Subcutaneous abdominal adipose tissue (tissue), 5 donors: ENCODE measurements at regions not wholly inside any gene's neighbourhood (a gene's known extent, or its start where the extent isn't known, plus 50 kb on each side); places are given as distances from the start of the nearest gene placed in this dataset.
"Not testable (repeated sequence)": the region's sequence is repeated elsewhere in the genome, so short reads cannot be mapped to it uniquely, and the experiment has no call there.

Experiments used
- H3K27ac ChIP-seq: one replicate; pipeline ENCODE4 v1.7.0; 2013; ENCODE audit warnings: low read depth, mild to moderate bottlenecking, inconsistent platforms, low read length, moderate library complexity
- H3K27me3 ChIP-seq, 5 donors: one replicate each; pipeline ENCODE4 v1.7.0; 2013; ENCODE audit warnings: low read length in 5 of 5, inconsistent platforms in 1 of 5; ENCODE audit not compliant: control insufficient read depth in 5 of 5, insufficient read depth in 4 of 5
- H3K36me3 ChIP-seq, 5 donors: one replicate each; pipeline ENCODE4 v1.7.0; 2013; ENCODE audit warnings: low read length in 5 of 5; ENCODE audit not compliant: control insufficient read depth in 5 of 5, insufficient read depth in 5 of 5
- H3K4me1 ChIP-seq, 5 donors: one replicate each; pipeline ENCODE4 v1.7.0; 2013; ENCODE audit warnings: low read length in 5 of 5, mild to moderate bottlenecking in 3 of 5, moderate library complexity in 1 of 5; ENCODE audit not compliant: control insufficient read depth in 5 of 5, insufficient read depth in 5 of 5
- H3K4me3 ChIP-seq, 5 donors: one replicate each; pipeline ENCODE4 v1.7.0; 2013; ENCODE audit warnings: low read length in 5 of 5, low read depth in 1 of 5
- H3K9ac ChIP-seq, 5 donors: one replicate each; pipeline ENCODE4 v1.7.0; 2013; ENCODE audit warnings: low read length in 5 of 5, mild to moderate bottlenecking in 4 of 5, moderate library complexity in 3 of 5
- H3K9me3 ChIP-seq, 5 donors: one replicate each; pipeline ENCODE4 v1.7.0; 2013; ENCODE audit warnings: low read length in 5 of 5; ENCODE audit not compliant: control insufficient read depth in 5 of 5
- donor health status: healthy.
- donor health status: healthy.
- donor health status: healthy.
- donor health status: healthy.
- donor health status: healthy.

GRCh38 chr10:55183993-55184392, 383.0 kb upstream of the PCDH15 start:
- Histone ChIP-seq H3K9ac (no peak overlapping the region), H3K27ac (no peak overlapping the region), H3K27me3 (no peaks in the 10 kb centered on the region), H3K4me3 (no peak overlapping the region), H3K9me3 (no peaks in the 10 kb centered on the region), H3K36me3 (no peaks in the 10 kb centered on the region), H3K4me1 (no peaks in the 10 kb centered on the region)

DNA sequence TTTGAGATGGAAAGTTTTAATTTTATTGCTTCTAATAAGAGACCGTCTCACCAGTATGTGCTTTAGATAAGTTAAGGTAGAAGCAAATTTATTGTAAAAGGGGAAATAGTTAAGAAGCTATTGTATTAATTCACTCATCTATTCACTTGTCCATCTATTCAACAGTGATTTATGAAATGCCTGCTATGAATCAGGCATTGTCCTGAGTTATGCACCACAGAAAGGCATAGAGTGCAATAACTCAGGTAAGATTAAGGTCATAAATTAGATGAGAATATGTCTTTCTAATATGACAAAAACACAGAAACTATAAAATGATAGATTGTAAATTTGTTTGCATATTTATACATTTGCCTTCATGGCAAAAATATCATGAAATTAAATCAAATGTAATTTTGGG, 379.3 kb upstream of the PCDH15 start:
- H3K4me3 ChIP-seq: no peak overlapping the region
- H3K9ac ChIP-seq: no peak overlapping the region
- H3K27ac ChIP-seq: no peak overlapping the region
- no peaks in the 10 kb centered on the region for H3K4me1 ChIP-seq
- peaks cover 0 to 2% (median 0%) of the 10 kb centered on the region in 5 donors for H3K27me3 ChIP-seq
- no peaks in the 10 kb centered on the region for H3K9me3 ChIP-seq
- no peaks in the 10 kb centered on the region for H3K36me3 ChIP-seq

DNA sequence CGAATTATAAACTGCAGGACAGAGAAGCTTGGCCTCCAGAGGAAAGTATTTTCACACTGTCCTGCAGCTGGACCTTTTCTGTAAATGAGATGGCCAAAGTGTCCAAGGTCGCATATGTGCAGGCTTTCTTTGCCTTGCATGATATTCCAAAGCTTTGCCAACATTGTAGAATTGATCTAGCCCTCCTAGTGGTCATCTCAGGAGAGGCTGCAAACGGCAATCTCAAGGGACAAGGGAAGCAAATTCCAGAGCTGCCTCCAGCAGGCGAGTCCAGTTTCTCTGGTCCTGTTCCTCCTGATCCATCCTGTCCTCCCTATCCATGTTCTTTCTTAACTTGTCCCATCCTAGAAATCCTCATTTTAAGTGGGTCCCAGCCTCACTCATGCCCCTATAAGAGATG, 373.4 kb upstream of the PCDH15 start:
- peaks cover 0 to 2% (median 0%) of the 10 kb centered on the region in 5 donors for H3K27me3 ChIP-seq
- no peak overlapping the region for H3K9ac ChIP-seq
- H3K4me3 ChIP-seq: no peak overlapping the region
- H3K36me3 ChIP-seq: no peaks in the 10 kb centered on the region
- H3K4me1 ChIP-seq: no peaks in the 10 kb centered on the region
- no peak overlapping the region for H3K27ac ChIP-seq
- no peaks in the 10 kb centered on the region for H3K9me3 ChIP-seq

DNA sequence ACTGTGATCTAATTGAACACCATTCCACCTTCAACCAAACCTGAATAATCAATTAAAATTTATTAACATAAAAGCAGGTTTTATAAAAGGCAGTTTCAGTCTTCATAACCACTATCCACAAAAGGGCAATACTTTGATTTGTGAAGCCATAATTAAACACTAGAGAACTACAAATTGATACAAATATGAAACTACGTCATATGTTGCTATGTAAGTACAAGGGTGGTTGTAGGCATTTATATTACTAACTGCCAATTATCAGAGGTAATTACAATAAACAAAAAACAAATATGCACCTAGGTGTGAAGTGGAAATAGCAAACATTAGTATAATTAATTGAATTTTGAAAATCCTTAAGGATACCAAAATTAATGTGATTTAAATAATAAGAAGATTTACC, 368.5 kb upstream of the PCDH15 start:
- Histone ChIP-seq H3K4me1 (no peaks in the 10 kb centered on the region), H3K36me3 (no peaks in the 10 kb centered on the region), H3K4me3 (no peak overlapping the region), H3K27me3 (no peaks in the 10 kb centered on the region), H3K9ac (no peak overlapping the region), H3K27ac (no peak overlapping the region), H3K9me3 (no peaks in the 10 kb centered on the region)

- H3K9me3 ChIP-seq: no peaks in the 10 kb centered on the region
- no peaks in the 10 kb centered on the region for H3K36me3 ChIP-seq
- no peaks in the 10 kb centered on the region for H3K4me1 ChIP-seq
- H3K27ac ChIP-seq: no peak overlapping the region
- no peak overlapping the region for H3K9ac ChIP-seq
- no peak overlapping the region for H3K4me3 ChIP-seq
- H3K27me3 ChIP-seq: no peaks in the 10 kb centered on the region
These were observed 367.3 kb upstream of the PCDH15 start for GRCh38 chr10:55168343-55168742.

DNA sequence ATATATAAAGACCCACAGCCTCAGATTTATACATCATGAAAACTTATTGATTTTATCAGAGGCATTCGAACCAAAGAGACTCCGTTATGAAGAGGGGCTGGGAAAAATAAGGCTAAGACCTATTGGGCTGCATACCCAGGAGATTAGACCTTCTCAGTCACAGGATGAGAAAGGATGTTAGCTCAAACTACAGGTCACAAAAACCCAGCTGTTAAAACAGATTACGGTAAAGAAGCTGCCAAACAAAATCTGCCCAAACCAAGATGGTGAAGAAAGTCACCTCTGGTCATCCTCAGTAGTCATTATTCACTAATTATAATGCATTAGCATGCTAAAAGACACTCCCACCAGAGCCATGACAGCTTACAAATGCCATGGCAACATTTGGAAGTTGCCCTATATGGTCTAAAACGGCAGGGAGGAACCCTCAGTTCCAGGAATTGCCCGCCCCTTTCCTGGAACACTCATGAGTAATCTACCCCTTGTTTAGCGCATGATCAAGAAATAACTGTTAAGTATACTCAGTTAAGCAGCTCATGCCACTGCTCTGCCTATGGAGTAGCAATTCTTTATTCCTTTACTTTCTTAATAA, 362.5 kb upstream of the PCDH15 start:
- Histone ChIP-seq H3K4me1 (peaks cover 0 to 4% (median 0%) of the 10 kb centered on the region in 5 donors), H3K27me3 (no peaks in the 10 kb centered on the region), H3K4me3 (no peak overlapping the region), H3K9me3 (no peaks in the 10 kb centered on the region), H3K9ac (no peak overlapping the region), H3K36me3 (no peaks in the 10 kb centered on the region), H3K27ac (no peak overlapping the region)

GRCh38 chr10:55162321-55162720, 361.3 kb upstream of the PCDH15 start:
- not testable (repeated sequence) for H3K27me3 ChIP-seq, H3K36me3 ChIP-seq, H3K9ac ChIP-seq, H3K9me3 ChIP-seq, H3K27ac ChIP-seq, H3K4me3 ChIP-seq, H3K4me1 ChIP-seq

- H3K27ac ChIP-seq: no peak overlapping the region
- H3K36me3 ChIP-seq: no peaks in the 10 kb centered on the region
- H3K4me1 ChIP-seq: peaks cover 0 to 4% (median 0%) of the 10 kb centered on the region in 5 donors
- no peaks in the 10 kb centered on the region for H3K27me3 ChIP-seq
- no peak overlapping the region for H3K9ac ChIP-seq
- no peak overlapping the region for H3K4me3 ChIP-seq
- no peaks in the 10 kb centered on the region for H3K9me3 ChIP-seq
These were observed 359.7 kb upstream of the PCDH15 start for GRCh38 chr10:55160655-55161283.

- Histone ChIP-seq H3K4me1 (peaks cover 0 to 4% (median 0%) of the 10 kb centered on the region in 5 donors), H3K9me3 (no peaks in the 10 kb centered on the region), H3K27ac (no peak overlapping the region), H3K27me3 (no peaks in the 10 kb centered on the region), H3K36me3 (no peaks in the 10 kb centered on the region), H3K9ac (no peak overlapping the region), H3K4me3 (no peak overlapping the region)
These were observed 357.6 kb upstream of the PCDH15 start for GRCh38 chr10:55158633-55159032.

DNA sequence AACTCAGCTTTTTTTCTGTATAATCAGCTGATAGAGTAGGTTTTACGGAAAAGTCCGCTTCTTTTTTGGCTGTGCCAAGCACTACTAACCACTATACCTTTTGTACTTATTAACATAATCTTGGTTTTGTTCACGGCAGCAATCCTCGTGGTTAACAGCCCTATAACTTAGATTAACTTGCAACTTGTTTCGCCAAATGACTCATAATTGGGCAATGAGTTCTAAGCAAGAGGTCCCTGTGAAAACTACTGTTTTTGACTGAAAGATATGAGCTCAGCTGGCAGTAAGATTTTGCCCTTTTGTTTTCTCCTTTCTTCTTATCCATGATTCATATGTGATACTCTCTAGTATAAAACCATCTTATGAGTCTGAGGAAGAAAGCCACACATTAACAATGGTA, 345.0 kb upstream of the PCDH15 start:
- no peak overlapping the region for H3K27ac ChIP-seq
- no peaks in the 10 kb centered on the region for H3K4me1 ChIP-seq
- no peak overlapping the region for H3K9ac ChIP-seq
- H3K27me3 ChIP-seq: no peaks in the 10 kb centered on the region
- H3K9me3 ChIP-seq: no peaks in the 10 kb centered on the region
- H3K4me3 ChIP-seq: no peak overlapping the region
- H3K36me3 ChIP-seq: no peaks in the 10 kb centered on the region
